ENCODE measurements at regions not wholly inside any gene's neighbourhood (a gene's known extent, or its start where the extent isn't known, plus 50 kb on each side); places are given as distances from the start of the nearest gene placed in this dataset.

DNA sequence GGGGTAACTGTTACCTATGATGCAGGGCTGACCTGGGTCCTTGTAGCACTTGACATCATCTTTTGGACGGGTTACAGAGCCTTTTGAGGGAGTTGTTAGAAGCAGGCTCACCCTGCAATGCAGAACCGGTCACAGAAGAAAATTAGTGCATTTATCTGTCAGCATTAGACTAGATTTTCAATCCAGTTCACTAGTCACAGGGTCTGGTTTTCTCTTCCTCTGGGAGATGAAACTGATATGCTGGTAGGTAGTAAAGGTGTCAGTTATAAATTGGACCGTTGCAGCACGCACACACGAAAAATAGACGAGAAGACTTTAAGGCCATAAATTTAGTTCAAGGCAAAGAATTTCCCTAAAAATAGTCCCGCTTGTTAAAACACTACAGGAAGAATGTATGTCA is 532.3 kb upstream of the ATP11B start:
- Histone ChIP-seq H3K9ac (ENCODE audit: low read length) (no peak overlapping the region), H3K4ac (ENCODE audit: low read depth, low read length) (no peak overlapping the region), H3K27ac (ENCODE audit: low read depth, low read length) (no peak overlapping the region), H3K79me2 (ENCODE audit: control insufficient read depth, insufficient read depth, low read length, poor library complexity) (no peaks in the 10 kb centered on the region), H3K79me1 (ENCODE audit: low read length) (no peaks in the 10 kb centered on the region), H3K14ac (ENCODE audit: low read length) (no peak overlapping the region), H4K8ac (ENCODE audit: low read depth, low read length) (no peak overlapping the region), H2AFZ (ENCODE audit: insufficient read depth, low read length, poor library complexity) (no peak overlapping the region), H3K23ac (ENCODE audit: low read length) (no peak overlapping the region), H2AK5ac (ENCODE audit: low read length) (no peak overlapping the region), H2BK5ac (ENCODE audit: low read depth, low read length, poor library complexity) (no peak overlapping the region), H3K27me3 (ENCODE audit: insufficient read depth, low read length) (no peaks in the 10 kb centered on the region), H2BK12ac (ENCODE audit: low read length) (no peak overlapping the region), H2BK120ac (ENCODE audit: insufficient read depth, low read length, poor library complexity) (no peak overlapping the region), H3K4me1 (ENCODE audit: control insufficient read depth in 1 of 2, insufficient read depth in 2 of 2, low read length in 2 of 2) (no peaks in the 10 kb centered on the region), H3K9me3 (ENCODE audit: insufficient read depth, low read depth, low read length) (no peaks in the 10 kb centered on the region), H3K36me3 (ENCODE audit: control insufficient read depth in 1 of 2, insufficient read depth in 2 of 2, low read length in 2 of 2) (no peaks in the 10 kb centered on the region), H3K4me2 (ENCODE audit: low read length) (no peak overlapping the region), H4K91ac (ENCODE audit: low read depth, low read length) (no peak overlapping the region), H3K18ac (ENCODE audit: low read length) (no peak overlapping the region), H3K4me3 (ENCODE audit: low read depth, low read length) (no peak overlapping the region), H4K12ac (ENCODE audit: low read depth, low read length) (no peak overlapping the region)
- no peak for DNase-seq
- no CpG with 5 or more reads among the region's 7 CpGs for WGBS (ENCODE audit: extremely low coverage, insufficient coverage, insufficient read length)

DNA sequence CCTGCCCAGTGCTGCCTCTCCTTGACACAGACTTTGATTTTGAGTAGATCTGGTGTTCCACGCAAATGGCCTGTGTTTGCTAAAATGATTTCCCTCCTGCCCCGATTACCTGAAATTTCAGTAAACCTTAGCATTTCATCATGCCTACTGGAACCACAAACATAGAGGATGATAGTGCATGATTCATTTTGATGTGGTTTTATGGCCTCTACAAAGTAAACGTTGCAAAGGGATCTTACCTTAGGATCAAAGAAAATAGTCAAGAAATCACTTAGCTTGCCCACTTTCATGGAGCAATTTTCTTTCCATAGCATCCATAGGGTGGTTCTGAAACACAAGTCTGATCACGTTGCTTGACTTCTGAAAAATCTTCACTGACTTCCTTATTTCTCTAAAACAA is 524.6 kb upstream of the ATP11B start:
- no peak for DNase-seq
- H2BK120ac ChIP-seq (ENCODE audit: insufficient read depth, low read length, poor library complexity): no peak overlapping the region

DNA sequence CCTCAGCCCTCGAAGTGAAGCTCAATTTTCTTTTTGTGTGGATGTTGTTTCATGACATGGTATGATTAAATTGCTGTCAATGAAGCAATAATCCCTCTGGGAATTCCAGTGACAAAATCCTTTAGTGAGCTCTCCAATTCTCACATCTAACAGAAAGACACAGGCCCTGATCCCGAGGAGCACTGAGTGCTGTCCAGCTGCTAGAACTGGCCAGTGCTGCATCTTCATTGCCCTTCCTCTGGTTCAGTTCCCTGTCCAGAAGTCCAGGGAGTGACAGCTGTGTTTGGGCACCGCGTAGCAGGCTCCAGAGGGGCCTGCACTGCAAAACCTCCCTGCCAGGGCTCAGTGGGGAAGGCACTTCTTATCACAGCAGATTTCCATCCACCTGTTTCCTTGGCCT is 516.8 kb upstream of the ATP11B start:
- no peaks in the 10 kb centered on the region for H3K4me1 ChIP-seq (ENCODE audit: control insufficient read depth in 1 of 2, insufficient read depth in 2 of 2, low read length in 2 of 2)
- H3K4me2 ChIP-seq (ENCODE audit: low read length): no peak overlapping the region
- no peaks in the 10 kb centered on the region for H3K79me1 ChIP-seq (ENCODE audit: low read length)
- H4K12ac ChIP-seq (ENCODE audit: low read depth, low read length): no peak overlapping the region
- H3K36me3 ChIP-seq (ENCODE audit: control insufficient read depth in 1 of 2, insufficient read depth in 2 of 2, low read length in 2 of 2): no peaks in the 10 kb centered on the region
- no peak overlapping the region for H2AFZ ChIP-seq (ENCODE audit: insufficient read depth, low read length, poor library complexity)
- no peak overlapping the region for H3K9ac ChIP-seq (ENCODE audit: low read length)
- no peak for DNase-seq
- H3K27ac ChIP-seq (ENCODE audit: low read depth, low read length): no peak overlapping the region
- H2BK5ac ChIP-seq (ENCODE audit: low read depth, low read length, poor library complexity): no peak overlapping the region
- H3K27me3 ChIP-seq (ENCODE audit: insufficient read depth, low read length): no peaks in the 10 kb centered on the region
- no peak overlapping the region for H2BK12ac ChIP-seq (ENCODE audit: low read length)
- no peaks in the 10 kb centered on the region for H3K79me2 ChIP-seq (ENCODE audit: control insufficient read depth, insufficient read depth, low read length, poor library complexity)
- no peak overlapping the region for H3K23ac ChIP-seq (ENCODE audit: low read length)
- no peak overlapping the region for H2BK120ac ChIP-seq (ENCODE audit: insufficient read depth, low read length, poor library complexity)
- H3K14ac ChIP-seq (ENCODE audit: low read length): no peak overlapping the region
- no peak overlapping the region for H4K8ac ChIP-seq (ENCODE audit: low read depth, low read length)
- no peak overlapping the region for H2AK5ac ChIP-seq (ENCODE audit: low read length)
- H4K91ac ChIP-seq (ENCODE audit: low read depth, low read length): no peak overlapping the region
- no peaks in the 10 kb centered on the region for H3K9me3 ChIP-seq (ENCODE audit: insufficient read depth, low read depth, low read length)
- WGBS (ENCODE audit: extremely low coverage, insufficient coverage, insufficient read length): no CpG with 5 or more reads among the region's 4 CpGs
- H3K4ac ChIP-seq (ENCODE audit: low read depth, low read length): no peak overlapping the region
- H3K4me3 ChIP-seq (ENCODE audit: low read depth, low read length): no peak overlapping the region
- H3K18ac ChIP-seq (ENCODE audit: low read length): no peak overlapping the region

More for the DNA sequence above, 524.6 kb upstream of the ATP11B start:
- Histone ChIP-seq H3K36me3 (ENCODE audit: control insufficient read depth in 1 of 2, insufficient read depth in 2 of 2, low read length in 2 of 2) (no peaks in the 10 kb centered on the region), H3K4me2 (ENCODE audit: low read length) (no peak overlapping the region), H4K12ac (ENCODE audit: low read depth, low read length) (no peak overlapping the region), H3K23ac (ENCODE audit: low read length) (no peak overlapping the region), H2AK5ac (ENCODE audit: low read length) (no peak overlapping the region), H3K79me1 (ENCODE audit: low read length) (no peaks in the 10 kb centered on the region), H3K27me3 (ENCODE audit: insufficient read depth, low read length) (no peaks in the 10 kb centered on the region), H2BK5ac (ENCODE audit: low read depth, low read length, poor library complexity) (no peak overlapping the region), H3K4me1 (ENCODE audit: control insufficient read depth in 1 of 2, insufficient read depth in 2 of 2, low read length in 2 of 2) (no peaks in the 10 kb centered on the region), H3K9me3 (ENCODE audit: insufficient read depth, low read depth, low read length) (no peaks in the 10 kb centered on the region), H3K18ac (ENCODE audit: low read length) (no peak overlapping the region), H4K91ac (ENCODE audit: low read depth, low read length) (no peak overlapping the region), H2AFZ (ENCODE audit: insufficient read depth, low read length, poor library complexity) (no peak overlapping the region), H3K4ac (ENCODE audit: low read depth, low read length) (no peak overlapping the region), H3K79me2 (ENCODE audit: control insufficient read depth, insufficient read depth, low read length, poor library complexity) (no peaks in the 10 kb centered on the region), H3K4me3 (ENCODE audit: low read depth, low read length) (no peak overlapping the region), H3K9ac (ENCODE audit: low read length) (no peak overlapping the region), H3K14ac (ENCODE audit: low read length) (no peak overlapping the region), H3K27ac (ENCODE audit: low read depth, low read length) (no peak overlapping the region), H4K8ac (ENCODE audit: low read depth, low read length) (no peak overlapping the region), H2BK12ac (ENCODE audit: low read length) (no peak overlapping the region)
- WGBS (ENCODE audit: extremely low coverage, insufficient coverage, insufficient read length): no CpG with 5 or more reads among the region's 4 CpGs

DNA sequence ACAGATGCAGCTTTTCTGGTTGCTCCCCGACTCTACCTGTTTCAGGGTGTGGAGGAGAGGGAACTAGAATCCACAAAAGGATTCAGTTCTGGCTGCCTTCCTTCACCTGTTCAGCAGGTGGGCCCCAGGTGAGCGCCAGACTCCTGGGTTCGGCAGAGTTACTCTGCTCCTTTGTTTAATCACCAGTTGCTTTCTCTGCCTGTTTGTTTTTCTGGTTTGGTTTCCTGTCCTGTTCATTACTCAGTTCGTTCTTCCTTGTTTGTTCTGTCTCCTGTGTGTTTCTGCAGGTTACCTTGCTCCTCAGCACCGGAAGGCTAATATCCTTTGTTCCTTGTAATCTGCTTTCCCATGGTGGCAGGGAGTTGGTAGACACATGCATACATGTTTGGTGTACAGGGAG is 508.5 kb upstream of the ATP11B start:
- Histone ChIP-seq H2AFZ (ENCODE audit: insufficient read depth, low read length, poor library complexity) (no peak overlapping the region), H4K12ac (ENCODE audit: low read depth, low read length) (no peak overlapping the region), H3K9ac (ENCODE audit: low read length) (no peak overlapping the region), H3K18ac (ENCODE audit: low read length) (no peak overlapping the region), H2BK12ac (ENCODE audit: low read length) (no peak overlapping the region), H3K4ac (ENCODE audit: low read depth, low read length) (no peak overlapping the region), H3K4me1 (ENCODE audit: control insufficient read depth in 1 of 2, insufficient read depth in 2 of 2, low read length in 2 of 2) (no peaks in the 10 kb centered on the region), H3K36me3 (ENCODE audit: control insufficient read depth in 1 of 2, insufficient read depth in 2 of 2, low read length in 2 of 2) (no peaks in the 10 kb centered on the region), H3K79me1 (ENCODE audit: low read length) (no peaks in the 10 kb centered on the region), H3K79me2 (ENCODE audit: control insufficient read depth, insufficient read depth, low read length, poor library complexity) (no peaks in the 10 kb centered on the region), H3K27me3 (ENCODE audit: insufficient read depth, low read length) (no peaks in the 10 kb centered on the region), H3K14ac (ENCODE audit: low read length) (no peak overlapping the region), H3K4me2 (ENCODE audit: low read length) (no peak overlapping the region), H3K9me3 (ENCODE audit: insufficient read depth, low read depth, low read length) (no peaks in the 10 kb centered on the region), H4K8ac (ENCODE audit: low read depth, low read length) (no peak overlapping the region), H3K4me3 (ENCODE audit: low read depth, low read length) (no peak overlapping the region), H2BK120ac (ENCODE audit: insufficient read depth, low read length, poor library complexity) (no peak overlapping the region), H3K27ac (ENCODE audit: low read depth, low read length) (no peak overlapping the region), H4K91ac (ENCODE audit: low read depth, low read length) (no peak overlapping the region), H2BK5ac (ENCODE audit: low read depth, low read length, poor library complexity) (no peak overlapping the region), H2AK5ac (ENCODE audit: low read length) (no peak overlapping the region), H3K23ac (ENCODE audit: low read length) (no peak overlapping the region)
- DNase-seq: no peak
- WGBS (ENCODE audit: extremely low coverage, insufficient coverage, insufficient read length): no CpG with 5 or more reads among the region's 5 CpGs
